K562 (cell line): ENCODE measurements at regions not wholly inside any gene's neighbourhood (a gene's known extent, or its start where the extent isn't known, plus 50 kb on each side); places are given as distances from the start of the nearest gene placed in this dataset.
"Not testable (repeated sequence)": the region's sequence is repeated elsewhere in the genome, so short reads cannot be mapped to it uniquely, and the experiment has no call there.

Experiments used
- ATAC-seq: fragments of 200-7000 bp; cut with Tn5 transposase; 3 replicates; pipeline ENCODE4 v1.9.1; 2020; ENCODE audit warnings: moderate library complexity
- BruUV-seq: library from RNA; stranded (reverse); fragments of 400-500 nt; replicated peaks from 2 replicates; lab custom pipeline; 2021; lab: Mats Ljungman, UMichigan
- CTCF ChIA-PET: fragments of 300-600 bp; formaldehyde crosslinking; extraction: SDS; loops from one replicate; lab custom pipeline; 2021; ENCODE audit warnings: low intra/inter-chr PET ratio; lab: Yijun Ruan, JAX
- POLR2A ChIA-PET: fragments of 300-600, 350-650 bp; sonication (Branson Sonifier 250); formaldehyde crosslinking; extraction: SDS; loops from one replicate; lab custom pipeline; 2021; ENCODE audit warnings: antibody characterized with exemption, inconsistent platforms; lab: Yijun Ruan, JAX
- DNase-seq, 4 experiments: peaks; one replicate each; pipeline versions ENCODE4 v3.0.0 to v3.0.0-alpha.2; 2011 to 2018; ENCODE audit warnings: low spot score in 3 of 4, mixed read lengths in 3 of 4; ENCODE audit errors: extremely low read depth in 1 of 4
- FAIRE-seq: peaks from 2 replicates; lab custom pipeline; 2011; peaks lifted over from hg19 to GRCh38; lab: Jason Lieb, UNC
- H2AFZ ChIP-seq: 2 replicates; pipeline ENCODE4 v1.6.0; 2011; ENCODE audit warnings: low read depth, low read length, control low read depth, inconsistent platforms
- H3K27ac ChIP-seq: fragments of 200-600 bp; 3 replicates; pipeline ENCODE4 v1.8.0; 2011; ENCODE audit warnings: low read depth, mild to moderate bottlenecking, control low read depth, inconsistent platforms, low read length, moderate library complexity, mixed read lengths; ENCODE audit errors: extremely low read depth
- H3K27me3 ChIP-seq, 2 experiments: fragments of 300-600 bp in 1 of 2; 2 replicates in 1 of 2; 3 replicates in 1 of 2; pipeline versions ENCODE4 v1.6.0 to v1.8.0; 2011; ENCODE audit warnings: inconsistent platforms in 2 of 2, low read length in 2 of 2, mild to moderate bottlenecking in 1 of 2, mixed read lengths in 1 of 2, moderate library complexity in 1 of 2; ENCODE audit not compliant: control insufficient read depth in 2 of 2, insufficient read depth in 2 of 2
- H3K36me3 ChIP-seq: fragments of 300-600 bp; 3 replicates; pipeline ENCODE4 v1.8.0; 2011; ENCODE audit warnings: mild to moderate bottlenecking, low read length, inconsistent platforms; ENCODE audit not compliant: control insufficient read depth, insufficient read depth
- H3K4me1 ChIP-seq, 2 experiments: fragments of 200-600 bp in 1 of 2; replicated peaks in 1 of 2; 2 replicates in 1 of 2; 3 replicates in 1 of 2; pipeline versions ENCODE4 v1.5.1 to v1.8.0; 2011; ENCODE audit warnings: inconsistent platforms in 2 of 2, low read length in 2 of 2, mild to moderate bottlenecking in 1 of 2, mixed read lengths in 1 of 2, moderate library complexity in 1 of 2; ENCODE audit not compliant: control insufficient read depth in 2 of 2, insufficient read depth in 2 of 2
- H3K4me2 ChIP-seq: 2 replicates; pipeline ENCODE4 v1.6.1; 2011; ENCODE audit warnings: low read length, control low read depth, inconsistent platforms, mixed read lengths; ENCODE audit not compliant: insufficient read depth
- H3K4me3 ChIP-seq: fragments of 200-600 bp; sonication (generic), shearing (Covaris generic); 2 replicates; pipeline ENCODE4 v1.5.1; 2016; ENCODE audit warnings: control low read depth, inconsistent platforms
- H3K79me2 ChIP-seq: fragments of 200-600 bp; 3 replicates; pipeline ENCODE4 v1.8.0; 2011; ENCODE audit warnings: low read length, inconsistent platforms; ENCODE audit not compliant: control insufficient read depth, insufficient read depth
- H3K9ac ChIP-seq, 2 experiments: 2 replicates each; pipeline versions ENCODE4 v1.6.0 to v1.6.1; 2011; ENCODE audit warnings: low read depth in 2 of 2, low read length in 2 of 2, control low read depth in 1 of 2, inconsistent platforms in 1 of 2, mild to moderate bottlenecking in 1 of 2, mixed read lengths in 1 of 2; ENCODE audit not compliant: insufficient read depth in 1 of 2
- H3K9me1 ChIP-seq: one replicate; pipeline ENCODE4 v1.6.0; 2011; ENCODE audit warnings: inconsistent platforms, mild to moderate bottlenecking, low read length, moderate library complexity; ENCODE audit not compliant: control insufficient read depth, insufficient read depth
- H3K9me3 ChIP-seq: replicated peaks from 2 replicates; pipeline ENCODE4 v1.5.1; 2011; ENCODE audit warnings: low read depth, low read length, inconsistent platforms; ENCODE audit not compliant: control insufficient read depth, insufficient read depth
- H4K20me1 ChIP-seq: replicated peaks from 2 replicates; pipeline ENCODE4 v1.6.1; 2011; ENCODE audit warnings: low read length, inconsistent platforms, mixed read lengths; ENCODE audit not compliant: control insufficient read depth, insufficient read depth
- WGBS: fragments of 100-300 bp; shearing (Covaris generic); methylation state at CpG from one replicate; pipeline ENCODE4 v1.1.6; 2016; ENCODE audit warnings: low coverage, mixed read lengths; ENCODE audit not compliant: insufficient coverage; ENCODE audit errors: missing lambda C conversion rate; 5-methylcytosine and 5-hydroxymethylcytosine counted together
- in situ Hi-C: fragments of 300-500 bp; cut with MboI; formaldehyde crosslinking; loops from 4 replicates; pipeline ENCODE4 v1.15.0; 2018; ENCODE audit warnings: inconsistent platforms, mixed read lengths
- intact Hi-C: fragments of 100-400 bp; cut with micrococcal nuclease; formaldehyde crosslinking; loops from 2 replicates; pipeline ENCODE4 v1.14.2; 2022
- TF ChIP-seq, protein P1 (sequence below), 2 experiments: fragments of 450-650 bp in 1 of 2; sonication (generic) in 1 of 2; formaldehyde crosslinking in 1 of 2; IDR thresholded peaks; 2 replicates each; pipeline versions ENCODE4 v1.7.1 to v1.9.0; 2016 to 2022; ENCODE audit warnings: inconsistent platforms in 1 of 2, mild to moderate bottlenecking in 1 of 2, missing genetic modification reagents in 1 of 2

DNA sequence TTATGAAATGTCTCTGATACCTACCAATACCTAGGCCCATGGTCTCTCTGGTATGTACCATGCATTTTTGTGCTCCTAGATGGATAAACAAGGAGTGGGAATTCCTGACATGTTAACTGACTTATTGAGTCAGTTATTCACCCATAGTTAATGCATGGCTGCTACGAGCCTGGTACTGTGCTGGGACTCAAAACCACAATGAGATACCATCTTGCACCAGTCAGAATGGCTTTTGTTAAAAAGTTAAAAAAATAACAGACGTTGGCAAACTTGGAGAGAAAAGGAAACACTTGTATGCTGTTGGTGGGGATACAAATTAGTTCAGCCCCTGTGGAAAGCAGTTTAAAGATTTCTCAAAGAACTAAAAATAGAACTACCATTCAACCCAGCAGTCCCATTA lies 293.8 kb downstream of the OSTF1 start (continued):
- TF ChIP-seq, protein P1, sequence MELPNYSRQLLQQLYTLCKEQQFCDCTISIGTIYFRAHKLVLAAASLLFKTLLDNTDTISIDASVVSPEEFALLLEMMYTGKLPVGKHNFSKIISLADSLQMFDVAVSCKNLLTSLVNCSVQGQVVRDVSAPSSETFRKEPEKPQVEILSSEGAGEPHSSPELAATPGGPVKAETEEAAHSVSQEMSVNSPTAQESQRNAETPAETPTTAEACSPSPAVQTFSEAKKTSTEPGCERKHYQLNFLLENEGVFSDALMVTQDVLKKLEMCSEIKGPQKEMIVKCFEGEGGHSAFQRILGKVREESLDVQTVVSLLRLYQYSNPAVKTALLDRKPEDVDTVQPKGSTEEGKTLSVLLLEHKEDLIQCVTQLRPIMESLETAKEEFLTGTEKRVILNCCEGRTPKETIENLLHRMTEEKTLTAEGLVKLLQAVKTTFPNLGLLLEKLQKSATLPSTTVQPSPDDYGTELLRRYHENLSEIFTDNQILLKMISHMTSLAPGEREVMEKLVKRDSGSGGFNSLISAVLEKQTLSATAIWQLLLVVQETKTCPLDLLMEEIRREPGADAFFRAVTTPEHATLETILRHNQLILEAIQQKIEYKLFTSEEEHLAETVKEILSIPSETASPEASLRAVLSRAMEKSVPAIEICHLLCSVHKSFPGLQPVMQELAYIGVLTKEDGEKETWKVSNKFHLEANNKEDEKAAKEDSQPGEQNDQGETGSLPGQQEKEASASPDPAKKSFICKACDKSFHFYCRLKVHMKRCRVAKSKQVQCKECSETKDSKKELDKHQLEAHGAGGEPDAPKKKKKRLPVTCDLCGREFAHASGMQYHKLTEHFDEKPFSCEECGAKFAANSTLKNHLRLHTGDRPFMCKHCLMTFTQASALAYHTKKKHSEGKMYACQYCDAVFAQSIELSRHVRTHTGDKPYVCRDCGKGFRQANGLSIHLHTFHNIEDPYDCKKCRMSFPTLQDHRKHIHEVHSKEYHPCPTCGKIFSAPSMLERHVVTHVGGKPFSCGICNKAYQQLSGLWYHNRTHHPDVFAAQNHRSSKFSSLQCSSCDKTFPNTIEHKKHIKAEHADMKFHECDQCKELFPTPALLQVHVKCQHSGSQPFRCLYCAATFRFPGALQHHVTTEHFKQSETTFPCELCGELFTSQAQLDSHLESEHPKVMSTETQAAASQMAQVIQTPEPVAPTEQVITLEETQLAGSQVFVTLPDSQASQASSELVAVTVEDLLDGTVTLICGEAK (IDR thresholded peaks at IDR 0.05) = no peak
- TF ChIP-seq, protein P1 (CRISPR knock-in tag; IDR thresholded peaks at IDR 0.05) = no peak

DNA sequence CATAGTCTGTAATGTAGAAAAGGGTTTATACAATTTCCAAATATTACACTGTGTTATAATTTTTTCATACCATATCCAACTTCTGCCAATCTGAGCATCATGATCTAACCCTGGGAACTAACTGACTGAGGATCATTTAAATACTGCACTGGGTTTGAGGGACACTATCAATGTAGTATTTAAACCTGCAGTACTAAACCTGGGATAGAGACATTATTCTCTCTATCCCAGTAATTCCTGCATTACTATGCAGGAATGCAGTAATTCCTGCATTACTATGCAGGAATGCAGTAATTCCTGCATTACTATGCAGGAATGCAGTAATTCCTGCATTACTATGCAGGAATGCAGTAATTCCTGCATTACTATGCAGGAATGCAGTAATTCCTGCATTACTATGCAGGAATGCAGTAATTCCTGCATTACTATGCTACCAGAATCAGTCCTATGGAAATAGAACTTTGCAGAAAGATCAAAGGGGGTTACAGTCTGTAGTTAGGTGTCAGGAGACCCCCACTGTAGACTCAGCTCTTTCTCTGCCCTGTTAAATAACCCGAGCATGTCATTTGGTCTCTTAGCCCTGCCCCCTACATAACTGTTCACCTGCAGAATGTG lies 295.2 kb downstream of the OSTF1 start:
- H2AFZ ChIP-seq, intact Hi-C loops, H3K27me3 ChIP-seq, H3K4me1 ChIP-seq, H3K79me2 ChIP-seq, H3K36me3 ChIP-seq, H3K4me2 ChIP-seq, H3K4me3 ChIP-seq, H4K20me1 ChIP-seq, H3K9me1 ChIP-seq, DNase-seq, in situ Hi-C loops, POLR2A ChIA-PET, H3K9ac ChIP-seq, BruUV-seq, H3K9me3 ChIP-seq, H3K27ac ChIP-seq, CTCF ChIA-PET, ATAC-seq, FAIRE-seq: not testable (repeated sequence)
- WGBS = 0% methylated on average over 1 of the region's 1 CpG
